ENCODE measurements at regions not wholly inside any gene's neighbourhood (a gene's known extent, or its start where the extent isn't known, plus 50 kb on each side); places are given as distances from the start of the nearest gene placed in this dataset.
"Not testable (repeated sequence)": the region's sequence is repeated elsewhere in the genome, so short reads cannot be mapped to it uniquely, and the experiment has no call there.

DNA sequence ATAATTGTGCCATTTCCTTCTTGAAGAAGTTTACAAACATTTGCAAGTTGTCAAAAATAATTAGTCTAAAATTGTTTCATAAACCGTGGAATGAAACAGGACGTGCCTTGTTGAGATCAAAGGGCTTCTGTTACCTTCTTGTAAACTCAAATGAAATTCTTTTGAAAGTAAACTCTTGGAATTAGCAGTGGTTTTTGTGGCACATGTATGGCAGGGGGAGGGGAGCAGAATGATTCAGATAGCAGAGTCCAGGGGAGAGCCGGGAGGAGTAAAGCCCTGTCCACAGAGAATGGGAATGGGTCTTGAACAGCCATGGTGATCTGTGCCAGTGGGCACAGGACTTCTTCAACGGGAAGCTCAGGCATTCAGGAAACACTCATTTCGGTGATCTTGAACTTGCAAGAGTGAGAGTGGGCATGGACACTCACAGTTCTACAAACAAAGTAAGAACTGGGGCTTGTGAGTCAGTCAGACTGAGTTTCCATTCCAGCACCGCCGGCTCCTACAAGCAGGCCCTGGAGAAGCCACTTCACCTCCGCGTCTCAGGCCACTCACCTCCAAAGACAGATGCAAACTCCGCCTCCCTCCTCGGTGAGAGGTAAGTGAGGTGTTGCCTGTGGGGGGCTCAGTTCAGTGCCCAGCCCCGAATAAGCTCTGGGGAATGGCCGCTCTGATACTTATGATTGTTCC lies 143.1 kb downstream of the CDH26 start:
- no peak for DNase-seq
- no peak overlapping the region for H2AFZ ChIP-seq (ENCODE audit: low read length)
- no peaks in the 10 kb centered on the region for H3K79me2 ChIP-seq (ENCODE audit: low read length)
- no peak overlapping the region for H3K4me3 ChIP-seq (ENCODE audit: low read length)
- H4K20me1 ChIP-seq (ENCODE audit: insufficient read depth, low read depth, low read length) = no peaks in the 10 kb centered on the region
- H3K27me3 ChIP-seq (ENCODE audit: low read length) = no peaks in the 10 kb centered on the region
- H3K9me2 ChIP-seq (replicated peaks; ENCODE audit: insufficient read depth, low read length) = no peaks in the 10 kb centered on the region
- H3K9ac ChIP-seq (ENCODE audit: low read length) = no peak overlapping the region
- no peaks in the 10 kb centered on the region for H3K36me3 ChIP-seq (ENCODE audit: insufficient read depth, low read length)
- no peaks in the 10 kb centered on the region for H3K4me1 ChIP-seq (ENCODE audit: low read length)
- no peak overlapping the region for H3K27ac ChIP-seq (ENCODE audit: low read length)
- H3K4me2 ChIP-seq (ENCODE audit: low read depth, low read length, poor library complexity, severe bottlenecking) = no peak overlapping the region
- H3K9me3 ChIP-seq (ENCODE audit: low read length) = peaks cover 3% of the 10 kb centered on the region; the same call in 1 of the 2 replicates

DNA sequence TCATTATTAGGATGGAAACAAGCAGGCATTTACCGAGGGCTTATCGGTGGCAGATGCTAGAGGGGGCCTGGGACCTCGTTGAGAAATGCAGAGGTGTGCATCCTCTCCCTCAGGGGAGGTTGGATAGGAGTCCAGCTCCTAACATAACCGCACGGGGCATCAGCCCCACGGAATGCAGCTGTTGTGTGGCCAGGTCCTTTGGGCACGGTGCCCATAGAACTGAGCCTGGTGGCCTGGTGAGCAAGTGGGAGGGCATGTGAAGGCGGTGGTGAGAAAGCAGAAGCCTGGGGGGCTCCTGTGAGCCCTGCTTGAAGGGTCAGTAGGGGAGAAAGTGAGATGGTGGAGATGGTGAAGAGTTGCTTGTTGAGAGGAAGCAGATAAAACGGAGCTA lies 143.7 kb downstream of the CDH26 start:
- Histone ChIP-seq H3K79me2 (ENCODE audit: low read length) (no peaks in the 10 kb centered on the region), H3K9me3 (ENCODE audit: low read length) (peaks cover 3% of the 10 kb centered on the region; the same call in 1 of the 2 replicates), H3K4me3 (ENCODE audit: low read length) (no peak overlapping the region), H2AFZ (ENCODE audit: low read length) (no peak overlapping the region), H3K27ac (ENCODE audit: low read length) (no peak overlapping the region), H3K4me1 (ENCODE audit: low read length) (no peaks in the 10 kb centered on the region), H3K27me3 (ENCODE audit: low read length) (no peaks in the 10 kb centered on the region), H3K4me2 (ENCODE audit: low read depth, low read length, poor library complexity, severe bottlenecking) (no peak overlapping the region), H4K20me1 (ENCODE audit: insufficient read depth, low read depth, low read length) (no peaks in the 10 kb centered on the region), H3K9me2 (replicated peaks; ENCODE audit: insufficient read depth, low read length) (no peaks in the 10 kb centered on the region), H3K36me3 (ENCODE audit: insufficient read depth, low read length) (no peaks in the 10 kb centered on the region), H3K9ac (ENCODE audit: low read length) (no peak overlapping the region)
- no peak for DNase-seq

DNA sequence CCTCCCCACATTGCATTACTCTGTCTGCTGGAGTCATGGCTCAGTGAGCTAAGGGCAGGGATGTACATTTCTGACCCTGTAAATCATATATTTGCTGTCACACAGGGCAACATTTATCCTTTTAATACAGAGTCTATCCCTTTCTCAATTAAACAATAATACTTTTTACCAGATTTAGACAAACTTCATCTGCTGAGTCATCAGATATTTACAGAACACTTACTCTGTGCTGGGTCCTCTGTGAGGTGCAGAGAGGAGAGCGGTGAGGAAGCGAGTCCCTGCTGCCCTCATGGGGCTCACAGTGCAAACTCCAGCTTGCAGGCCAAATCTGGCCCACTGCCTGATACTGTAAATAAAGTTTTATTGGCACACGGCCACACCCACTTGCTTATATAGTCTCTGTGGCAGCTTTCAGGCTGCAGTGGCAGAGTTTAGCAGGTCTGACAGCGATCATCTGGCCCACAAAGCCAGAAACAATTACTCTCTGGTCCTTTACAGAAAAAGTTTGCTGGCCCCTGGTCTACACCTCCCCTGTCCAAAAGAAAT lies 144.5 kb downstream of the CDH26 start:
- Histone ChIP-seq H2AFZ (ENCODE audit: low read length) (no peak overlapping the region), H3K4me1 (ENCODE audit: low read length) (no peaks in the 10 kb centered on the region)

DNA sequence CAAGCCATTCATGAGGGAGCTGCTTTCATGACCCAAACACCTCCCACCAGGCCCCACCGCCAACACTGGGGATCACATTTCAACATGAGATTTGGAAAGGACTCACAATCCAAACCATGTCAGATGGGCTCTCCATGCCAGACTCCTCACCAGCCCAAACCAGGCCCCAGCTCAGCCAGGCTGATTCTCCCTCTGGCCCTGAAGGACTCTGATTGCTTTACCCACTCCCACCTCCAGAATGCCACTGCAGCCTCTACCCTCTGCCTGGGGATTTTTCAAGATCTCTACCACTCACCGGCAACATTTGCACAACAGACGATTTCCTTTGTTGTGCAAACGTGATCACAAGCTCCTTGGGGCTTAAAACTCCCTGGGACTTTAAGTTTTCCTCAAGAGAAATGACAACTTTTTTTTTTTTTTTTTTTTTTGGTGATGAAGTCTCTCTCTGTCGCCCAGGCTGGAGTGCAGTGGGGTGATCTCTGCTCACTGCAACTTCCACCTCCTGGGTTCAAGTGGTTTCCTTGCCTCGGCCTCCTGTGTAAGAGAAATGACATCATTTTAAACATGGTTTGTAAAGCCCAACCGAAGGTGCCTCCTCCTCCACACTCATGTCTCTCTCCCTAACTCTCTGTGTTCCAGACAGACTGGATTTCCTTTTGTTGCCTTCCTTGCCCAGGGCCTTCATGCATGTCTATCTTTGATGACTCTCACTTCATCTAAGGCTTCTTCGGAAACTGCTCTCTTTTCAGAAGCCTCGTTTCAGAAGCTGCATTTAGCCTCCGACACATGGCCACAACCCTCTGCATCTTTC lies 147.0 kb downstream of the CDH26 start:
- Histone ChIP-seq H3K9me3 (ENCODE audit: low read length) (no peaks in the 10 kb centered on the region), H2AFZ (ENCODE audit: low read length) (no peak overlapping the region), H3K27ac (ENCODE audit: low read length) (no peak overlapping the region), H3K9ac (ENCODE audit: low read length) (no peak overlapping the region), H3K4me3 (ENCODE audit: low read length) (no peak overlapping the region), H3K4me2 (ENCODE audit: low read depth, low read length, poor library complexity, severe bottlenecking) (no peak overlapping the region), H3K79me2 (ENCODE audit: low read length) (no peaks in the 10 kb centered on the region), H3K36me3 (ENCODE audit: insufficient read depth, low read length) (no peaks in the 10 kb centered on the region), H3K4me1 (ENCODE audit: low read length) (no peaks in the 10 kb centered on the region), H3K9me2 (replicated peaks; ENCODE audit: insufficient read depth, low read length) (no peaks in the 10 kb centered on the region), H4K20me1 (ENCODE audit: insufficient read depth, low read depth, low read length) (no peaks in the 10 kb centered on the region), H3K27me3 (ENCODE audit: low read length) (0 out of 2 replicates have a peak, but pooled peaks cover 3% of the 10 kb centered on the region)
- no peak for DNase-seq

More for the DNA sequence above, 144.5 kb downstream of the CDH26 start:
- H3K9me2 ChIP-seq (replicated peaks; ENCODE audit: insufficient read depth, low read length) = no peaks in the 10 kb centered on the region
- H3K9me3 ChIP-seq (ENCODE audit: low read length) = peaks cover 3% of the 10 kb centered on the region; the same call in 1 of the 2 replicates
- no peaks in the 10 kb centered on the region for H3K79me2 ChIP-seq (ENCODE audit: low read length)
- no peak overlapping the region for H3K4me2 ChIP-seq (ENCODE audit: low read depth, low read length, poor library complexity, severe bottlenecking)
- peak; percentile 49 for DNase-seq
- no peak overlapping the region for H3K9ac ChIP-seq (ENCODE audit: low read length)
- H4K20me1 ChIP-seq (ENCODE audit: insufficient read depth, low read depth, low read length) = no peaks in the 10 kb centered on the region
- no peak overlapping the region for H3K4me3 ChIP-seq (ENCODE audit: low read length)
- H3K27ac ChIP-seq (ENCODE audit: low read length) = no peak overlapping the region
- H3K36me3 ChIP-seq (ENCODE audit: insufficient read depth, low read length) = no peaks in the 10 kb centered on the region
- no peaks in the 10 kb centered on the region for H3K27me3 ChIP-seq (ENCODE audit: low read length)

DNA sequence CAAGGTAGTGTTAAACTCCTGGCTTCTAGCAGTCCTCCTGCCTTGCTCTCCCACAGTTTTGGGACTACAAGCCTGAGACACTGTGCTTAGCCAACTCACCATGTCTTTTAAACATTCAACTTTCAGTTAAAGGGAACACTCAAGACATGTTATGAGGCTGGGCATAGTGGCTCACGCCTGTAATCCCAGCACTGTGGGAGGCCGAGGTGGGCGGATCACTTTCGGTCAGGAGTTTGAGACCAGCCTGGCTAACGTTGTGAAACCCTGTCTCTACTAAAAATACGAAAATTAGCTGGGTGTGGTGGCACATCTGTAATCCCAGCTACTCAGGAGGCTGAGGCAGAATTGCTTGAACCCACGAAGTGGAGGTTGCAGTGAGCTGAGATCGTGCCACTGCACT lies 148.0 kb downstream of the CDH26 start:
- H3K79me2 ChIP-seq (ENCODE audit: low read length); DNase-seq; H3K4me2 ChIP-seq (ENCODE audit: low read depth, low read length, poor library complexity, severe bottlenecking); H3K4me1 ChIP-seq (ENCODE audit: low read length); H3K4me3 ChIP-seq (ENCODE audit: low read length); H3K9ac ChIP-seq (ENCODE audit: low read length); H3K9me2 ChIP-seq (replicated peaks; ENCODE audit: insufficient read depth, low read length); H3K9me3 ChIP-seq (ENCODE audit: low read length); H3K27me3 ChIP-seq (ENCODE audit: low read length); H2AFZ ChIP-seq (ENCODE audit: low read length); H4K20me1 ChIP-seq (ENCODE audit: insufficient read depth, low read depth, low read length); H3K36me3 ChIP-seq (ENCODE audit: insufficient read depth, low read length); H3K27ac ChIP-seq (ENCODE audit: low read length): not testable (repeated sequence)

DNA sequence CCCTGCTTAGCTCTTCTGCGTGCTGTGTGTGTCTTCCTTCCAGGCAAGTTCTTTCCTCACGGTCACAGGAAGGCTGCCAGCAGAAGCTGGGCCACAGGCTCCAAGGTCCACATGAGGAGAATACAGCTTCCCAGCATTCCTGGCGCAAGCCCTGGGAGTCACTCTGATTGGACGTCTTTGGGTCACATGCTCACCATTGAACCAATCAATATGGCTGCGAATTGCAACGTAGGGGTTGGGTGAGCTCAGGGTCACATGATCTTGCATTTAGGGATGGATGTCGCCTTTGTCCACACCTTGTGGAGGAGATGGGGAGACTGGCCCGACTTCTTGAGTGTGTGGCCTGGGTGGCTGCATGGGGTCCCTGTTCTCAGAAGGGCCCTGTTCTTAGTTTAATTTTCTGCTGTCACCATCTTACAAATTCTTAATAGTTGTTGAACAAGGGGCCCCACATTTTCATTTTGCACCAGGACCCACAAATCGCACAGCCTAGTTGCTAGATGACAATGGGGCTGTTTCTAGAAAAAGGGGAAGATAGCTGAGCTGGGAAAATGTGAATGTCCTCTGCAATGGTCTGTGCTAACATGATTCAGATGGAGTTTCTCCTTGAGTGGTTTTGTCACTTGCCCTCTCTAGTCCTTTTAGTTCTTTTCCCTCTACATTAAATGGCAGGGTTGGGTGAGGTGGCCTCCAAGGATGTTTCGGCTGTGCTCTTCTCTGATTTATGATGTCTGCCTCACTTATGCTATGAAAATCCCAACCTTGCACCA lies 149.6 kb downstream of the CDH26 start:
- Histone ChIP-seq H4K20me1 (ENCODE audit: insufficient read depth, low read depth, low read length) (no peaks in the 10 kb centered on the region), H3K4me3 (ENCODE audit: low read length) (no peak overlapping the region), H3K4me2 (ENCODE audit: low read depth, low read length, poor library complexity, severe bottlenecking) (no peak overlapping the region), H3K27ac (ENCODE audit: low read length) (no peak overlapping the region), H3K79me2 (ENCODE audit: low read length) (no peaks in the 10 kb centered on the region), H3K9me2 (replicated peaks; ENCODE audit: insufficient read depth, low read length) (no peaks in the 10 kb centered on the region), H3K27me3 (ENCODE audit: low read length) (0 out of 2 replicates have a peak, but pooled peaks cover 3% of the 10 kb centered on the region), H3K9me3 (ENCODE audit: low read length) (no peaks in the 10 kb centered on the region), H3K9ac (ENCODE audit: low read length) (no peak overlapping the region), H3K4me1 (ENCODE audit: low read length) (no peaks in the 10 kb centered on the region), H2AFZ (ENCODE audit: low read length) (no peak overlapping the region), H3K36me3 (ENCODE audit: insufficient read depth, low read length) (no peaks in the 10 kb centered on the region)
- no peak for DNase-seq

DNA sequence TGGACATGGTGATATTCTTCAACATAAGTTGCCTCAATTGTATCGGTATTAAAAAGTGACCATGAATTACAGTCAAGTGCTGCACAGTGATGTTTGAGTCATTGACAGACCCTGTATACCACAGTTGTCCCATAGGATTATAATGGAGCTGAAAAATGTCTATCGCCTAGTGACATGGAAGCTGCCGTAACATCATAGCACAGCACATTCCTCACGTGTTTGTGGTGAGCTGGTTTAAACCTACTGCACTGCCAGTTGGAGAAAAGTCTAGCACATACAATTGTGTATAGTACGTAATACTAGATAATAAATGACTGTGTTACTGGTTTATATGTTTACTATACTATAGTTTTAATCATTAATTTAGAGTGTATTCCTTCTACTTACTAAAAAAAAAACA lies 150.2 kb downstream of the CDH26 start:
- Histone ChIP-seq H3K27me3 (ENCODE audit: low read length) (0 out of 2 replicates have a peak, but pooled peaks cover 3% of the 10 kb centered on the region), H2AFZ (ENCODE audit: low read length) (no peak overlapping the region), H3K27ac (ENCODE audit: low read length) (no peak overlapping the region), H3K4me1 (ENCODE audit: low read length) (no peaks in the 10 kb centered on the region), H3K9ac (ENCODE audit: low read length) (no peak overlapping the region), H3K9me2 (replicated peaks; ENCODE audit: insufficient read depth, low read length) (no peaks in the 10 kb centered on the region), H3K36me3 (ENCODE audit: insufficient read depth, low read length) (no peaks in the 10 kb centered on the region), H3K4me3 (ENCODE audit: low read length) (no peak overlapping the region), H3K9me3 (ENCODE audit: low read length) (no peaks in the 10 kb centered on the region), H3K4me2 (ENCODE audit: low read depth, low read length, poor library complexity, severe bottlenecking) (no peak overlapping the region), H3K79me2 (ENCODE audit: low read length) (no peaks in the 10 kb centered on the region), H4K20me1 (ENCODE audit: insufficient read depth, low read depth, low read length) (no peaks in the 10 kb centered on the region)
- DNase-seq = no peak
